Astrocyte (in vitro differentiated cells and primary cell): ENCODE measurements at regions not wholly inside any gene's neighbourhood (a gene's known extent, or its start where the extent isn't known, plus 50 kb on each side); places are given as distances from the start of the nearest gene placed in this dataset.
A peak's percentile ranks its signal among the peaks of the same experiment; 100 is the strongest.

Experiments
- DNase-seq: peaks from one replicate; pipeline ENCODE4 v3.0.0-alpha.2; 2010; ENCODE audit warnings: low read depth
- FAIRE-seq: peaks from 2 replicates; lab custom pipeline; 2011; peaks lifted over from hg19 to GRCh38; lab: Jason Lieb, UNC
- H2AFZ ChIP-seq: 2 replicates; pipeline ENCODE4 v1.6.0; 2012; ENCODE audit warnings: low read depth, low read length, inconsistent platforms
- H3K27ac ChIP-seq: 2 replicates; pipeline ENCODE4 v1.5.1; 2011; ENCODE audit warnings: low read depth, low read length, inconsistent platforms
- H3K27me3 ChIP-seq: 2 replicates; pipeline ENCODE4 v1.6.0; 2011; ENCODE audit warnings: low read length, inconsistent platforms; ENCODE audit not compliant: insufficient read depth
- H3K36me3 ChIP-seq: 2 replicates; pipeline ENCODE4 v1.5.1; 2011; ENCODE audit warnings: low read length, inconsistent platforms; ENCODE audit not compliant: insufficient read depth
- H3K4me1 ChIP-seq: 2 replicates; pipeline ENCODE4 v1.5.1; 2011; ENCODE audit warnings: low read length, inconsistent platforms; ENCODE audit not compliant: insufficient read depth
- H3K4me2 ChIP-seq: 2 replicates; pipeline ENCODE4 v1.6.0; 2012; ENCODE audit warnings: low read length, inconsistent platforms
- H3K4me3 ChIP-seq: 2 replicates; pipeline ENCODE4 v1.5.1; 2011; ENCODE audit warnings: low read depth, mild to moderate bottlenecking, low read length, inconsistent platforms; ENCODE audit not compliant: insufficient read depth
- H3K79me2 ChIP-seq: 2 replicates; pipeline ENCODE4 v1.6.0; 2012; ENCODE audit warnings: mild to moderate bottlenecking, low read length, inconsistent platforms; ENCODE audit not compliant: insufficient read depth
- H3K9ac ChIP-seq: 2 replicates; pipeline ENCODE4 v1.6.0; 2012; ENCODE audit warnings: mild to moderate bottlenecking, low read length, inconsistent platforms
- H3K9me3 ChIP-seq: 2 replicates; pipeline ENCODE4 v1.5.1; 2012; ENCODE audit warnings: low read depth, mild to moderate bottlenecking, low read length, inconsistent platforms; ENCODE audit not compliant: insufficient read depth
- H4K20me1 ChIP-seq: 2 replicates; pipeline ENCODE4 v1.6.0; 2012; ENCODE audit warnings: low read length, inconsistent platforms; ENCODE audit not compliant: insufficient read depth
- H3K27ac Mint-ChIP-seq: one replicate; pipeline ENCODE4 v1.8.0; 2021; ENCODE audit warnings: mild to moderate bottlenecking, mixed read lengths; ENCODE audit not compliant: unreplicated experiment
- H3K27me3 Mint-ChIP-seq: one replicate; pipeline ENCODE4 v1.8.0; 2021; ENCODE audit warnings: low read depth, mixed read lengths; ENCODE audit not compliant: unreplicated experiment
- H3K36me3 Mint-ChIP-seq: one replicate; pipeline ENCODE4 v1.8.0; 2021; ENCODE audit warnings: low read depth, mixed read lengths; ENCODE audit not compliant: unreplicated experiment
- H3K4me1 Mint-ChIP-seq: one replicate; pipeline ENCODE4 v1.8.0; 2021; ENCODE audit warnings: low read depth, mixed read lengths; ENCODE audit not compliant: unreplicated experiment
- H3K4me3 Mint-ChIP-seq: one replicate; pipeline ENCODE4 v1.8.0; 2021; ENCODE audit warnings: mild to moderate bottlenecking, moderate library complexity, mixed read lengths; ENCODE audit not compliant: unreplicated experiment
- H3K9me3 Mint-ChIP-seq: one replicate; pipeline ENCODE4 v1.8.0; 2021; ENCODE audit warnings: mild to moderate bottlenecking, mixed read lengths; ENCODE audit not compliant: unreplicated experiment
- CTCF ChIP-seq: IDR thresholded peaks from 2 replicates; pipeline ENCODE4 v1.5.1; 2011; ENCODE audit warnings: low read depth, mild to moderate bottlenecking, inconsistent platforms, low read length, moderate library complexity; ENCODE audit not compliant: insufficient read depth
- EZH2 ChIP-seq: IDR thresholded peaks from 2 replicates; pipeline ENCODE4 v1.6.1; 2012; ENCODE audit warnings: mild to moderate bottlenecking, low read length, inconsistent platforms; ENCODE audit not compliant: insufficient read depth

- Histone ChIP-seq H3K27ac (no peak overlapping the region), H3K9ac (no peak overlapping the region), H4K20me1 (no peaks in the 10 kb centered on the region), H3K4me2 (no peak overlapping the region), H3K4me1 (no peaks in the 10 kb centered on the region), H3K79me2 (no peaks in the 10 kb centered on the region), H2AFZ (no peak overlapping the region), H3K36me3 (no peaks in the 10 kb centered on the region), H3K9me3 (no peaks in the 10 kb centered on the region), H3K4me3 (no peak overlapping the region), H3K27me3 (no peaks in the 10 kb centered on the region)
- Mint-ChIP-seq H3K4me1 (no peaks in the 10 kb centered on the region), H3K27ac (no peak overlapping the region), H3K9me3 (peaks cover 2% of the 10 kb centered on the region), H3K4me3 (no peak overlapping the region), H3K27me3 (no peaks in the 10 kb centered on the region), H3K36me3 (peaks cover 2% of the 10 kb centered on the region)
- TF ChIP-seq CTCF (no peak), EZH2 (no peak)
- FAIRE-seq, result peak; percentile 23
- no peak for DNase-seq
Measured at GRCh38 chr2:144126302-144126701, 393.6 kb downstream of the ZEB2 start.

- peaks cover 2% of the 10 kb centered on the region for H3K36me3 Mint-ChIP-seq
- H3K27ac Mint-ChIP-seq, result no peak overlapping the region
- H3K4me1 Mint-ChIP-seq, result no peaks in the 10 kb centered on the region
Measured at GRCh38 chr2:144125751-144126150, 394.2 kb downstream of the ZEB2 start.

More at GRCh38 chr2:144125751-144126150, 394.2 kb downstream of the ZEB2 start:
- Histone ChIP-seq H3K4me1 (no peaks in the 10 kb centered on the region), H3K27me3 (no peaks in the 10 kb centered on the region), H3K36me3 (no peaks in the 10 kb centered on the region), H3K79me2 (no peaks in the 10 kb centered on the region), H3K4me3 (no peak overlapping the region), H3K9me3 (no peaks in the 10 kb centered on the region), H3K4me2 (no peak overlapping the region), H3K27ac (no peak overlapping the region), H4K20me1 (no peaks in the 10 kb centered on the region), H3K9ac (no peak overlapping the region), H2AFZ (no peak overlapping the region)
- TF ChIP-seq CTCF (no peak), EZH2 (no peak)
- FAIRE-seq (no peak), DNase-seq (no peak)
- Mint-ChIP-seq H3K9me3 (no peaks in the 10 kb centered on the region), H3K4me3 (no peak overlapping the region), H3K27me3 (no peaks in the 10 kb centered on the region)
